Tibial nerve (tissue), 4 donors: ENCODE measurements at regions not wholly inside any gene's neighbourhood (a gene's known extent, or its start where the extent isn't known, plus 50 kb on each side); places are given as distances from the start of the nearest gene placed in this dataset.
A peak's percentile ranks its signal among the peaks of the same experiment; 100 is the strongest.
"Not testable (repeated sequence)": the region's sequence is repeated elsewhere in the genome, so short reads cannot be mapped to it uniquely, and the experiment has no call there.

ENCODE experiments used
- DNase-seq, 2 donors: peaks; one replicate each; pipeline ENCODE4 v3.0.0-alpha.2; 2019; ENCODE audit warnings: low spot score in 2 of 2
- H3K27ac ChIP-seq, 4 donors: fragments of 200-600 bp; sonication (generic) in 3 of 4; one replicate each; pipeline ENCODE4 v1.5.1; 2017 to 2019; ENCODE audit warnings: mild to moderate bottlenecking in 1 of 4
- H3K27me3 ChIP-seq, 2 donors: fragments of 200-600 bp; sonication (generic) in 1 of 2; one replicate each; pipeline versions ENCODE4 v1.5.1 to v1.6.0; 2017 to 2019
- H3K36me3 ChIP-seq, 3 donors: fragments of 200-600 bp; sonication (generic); one replicate each; pipeline ENCODE4 v1.5.1; 2018 to 2019
- H3K4me1 ChIP-seq, 4 donors: fragments of 200-600 bp; sonication (generic) in 3 of 4; one replicate each; pipeline ENCODE4 v1.5.1; 2017 to 2019
- H3K4me3 ChIP-seq, 4 donors: fragments of 200-600 bp; sonication (generic) in 3 of 4; one replicate each; pipeline ENCODE4 v1.5.1; 2017 to 2019; ENCODE audit warnings: mild to moderate bottlenecking in 1 of 4, moderate library complexity in 1 of 4
- H3K9me3 ChIP-seq, 4 donors: fragments of 200-600 bp; sonication (generic) in 3 of 4; one replicate each; pipeline ENCODE4 v1.5.1; 2017 to 2019
- EP300 ChIP-seq, 2 donors: sonication (generic); formaldehyde crosslinking; IDR thresholded peaks; one replicate each; pipeline ENCODE4 v1.6.1; 2017; ENCODE audit warnings: antibody characterized with exemption in 2 of 2, mild to moderate bottlenecking in 1 of 2
- POLR2A ChIP-seq, 2 donors: fragments of 450-650 bp; IDR thresholded peaks; one replicate each; pipeline ENCODE4 v1.6.1; 2017; ENCODE audit warnings: antibody characterized with exemption in 2 of 2, mild to moderate bottlenecking in 2 of 2, moderate library complexity in 2 of 2
- WGBS, 2 donors: methylation state at CpG; one replicate each; pipeline ENCODE4 v1.1.5; 2018; 5-methylcytosine and 5-hydroxymethylcytosine counted together
- TF ChIP-seq, protein P1 (sequence below), 5 experiments: fragments of 200-600 bp in 3 of 5; fragments of 450-650 bp in 2 of 5; sonication (generic) in 3 of 5; IDR thresholded peaks; one replicate each; pipeline ENCODE4 v1.5.1; 2016 to 2019; ENCODE audit warnings: antibody characterized with exemption in 5 of 5, mild to moderate bottlenecking in 3 of 5, moderate library complexity in 2 of 5

GRCh38 chr2:52414561-52415295 lies 1352.9 kb upstream of the CHAC2 start:
- no peaks in the 10 kb centered on the region for H3K27me3 ChIP-seq
- no peaks in the 10 kb centered on the region for H3K4me1 ChIP-seq
- TF ChIP-seq, protein P1, sequence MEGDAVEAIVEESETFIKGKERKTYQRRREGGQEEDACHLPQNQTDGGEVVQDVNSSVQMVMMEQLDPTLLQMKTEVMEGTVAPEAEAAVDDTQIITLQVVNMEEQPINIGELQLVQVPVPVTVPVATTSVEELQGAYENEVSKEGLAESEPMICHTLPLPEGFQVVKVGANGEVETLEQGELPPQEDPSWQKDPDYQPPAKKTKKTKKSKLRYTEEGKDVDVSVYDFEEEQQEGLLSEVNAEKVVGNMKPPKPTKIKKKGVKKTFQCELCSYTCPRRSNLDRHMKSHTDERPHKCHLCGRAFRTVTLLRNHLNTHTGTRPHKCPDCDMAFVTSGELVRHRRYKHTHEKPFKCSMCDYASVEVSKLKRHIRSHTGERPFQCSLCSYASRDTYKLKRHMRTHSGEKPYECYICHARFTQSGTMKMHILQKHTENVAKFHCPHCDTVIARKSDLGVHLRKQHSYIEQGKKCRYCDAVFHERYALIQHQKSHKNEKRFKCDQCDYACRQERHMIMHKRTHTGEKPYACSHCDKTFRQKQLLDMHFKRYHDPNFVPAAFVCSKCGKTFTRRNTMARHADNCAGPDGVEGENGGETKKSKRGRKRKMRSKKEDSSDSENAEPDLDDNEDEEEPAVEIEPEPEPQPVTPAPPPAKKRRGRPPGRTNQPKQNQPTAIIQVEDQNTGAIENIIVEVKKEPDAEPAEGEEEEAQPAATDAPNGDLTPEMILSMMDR (IDR thresholded peaks at IDR 0.05), result no peak
- no peak for TF ChIP-seq EP300 (IDR thresholded peaks at IDR 0.05)
- peak overlapping the region in 1 of 4 donors; percentile 36 for H3K27ac ChIP-seq
- no peaks in the 10 kb centered on the region for H3K36me3 ChIP-seq
- no peak for DNase-seq
- H3K9me3 ChIP-seq, result peaks cover 0 to 9% (median 0%) of the 10 kb centered on the region in 4 donors
- no peak overlapping the region for H3K4me3 ChIP-seq
- WGBS, 2 donors, result 38 to 43% methylated on average over 3 of the region's 3 CpGs

- not testable (repeated sequence) for H3K9me3 ChIP-seq, H3K4me3 ChIP-seq, DNase-seq, H3K36me3 ChIP-seq, H3K27ac ChIP-seq, H3K4me1 ChIP-seq, H3K27me3 ChIP-seq
- 81 to 83% methylated on average over 9 to 12 of the region's 12 CpGs for WGBS, 2 donors
Measured at GRCh38 chr2:52409308-52410118, 1358.1 kb upstream of the CHAC2 start.

GRCh38 chr2:52405980-52406379 lies 1361.6 kb upstream of the CHAC2 start:
- H3K27ac ChIP-seq, result no peak overlapping the region
- WGBS, 2 donors, result 80 to 82% methylated on average over 1 of the region's 1 CpG

DNA sequence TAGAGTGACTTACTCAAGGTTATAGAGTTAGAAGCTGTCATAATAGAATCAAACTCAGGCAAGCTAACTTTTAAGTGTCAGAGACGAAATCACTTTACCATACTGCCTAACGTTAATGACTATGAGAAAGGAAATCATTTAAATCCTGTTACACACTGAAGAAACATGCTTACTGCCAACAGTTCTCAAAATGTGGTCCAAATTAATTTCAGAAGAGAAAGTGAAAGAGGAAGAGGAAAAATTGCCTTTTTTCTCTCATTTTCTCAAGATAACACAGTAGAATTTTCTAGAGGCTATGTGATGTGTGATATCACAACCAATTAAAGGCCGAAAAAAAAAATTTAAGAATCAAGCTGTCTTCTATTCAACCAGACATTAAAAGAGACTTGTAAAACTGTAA lies 1362.7 kb upstream of the CHAC2 start:
- 55 to 59% methylated on average over 3 of the region's 3 CpGs for WGBS, 2 donors
- no peaks in the 10 kb centered on the region for H3K27me3 ChIP-seq
- no peak overlapping the region for H3K4me3 ChIP-seq
- H3K36me3 ChIP-seq, result no peaks in the 10 kb centered on the region
- no peaks in the 10 kb centered on the region for H3K4me1 ChIP-seq
- TF ChIP-seq POLR2A (IDR thresholded peaks at IDR 0.05) (no peak), EP300 (IDR thresholded peaks at IDR 0.05) (no peak)
- TF ChIP-seq, protein P1 (IDR thresholded peaks at IDR 0.05), result no peak
- DNase-seq, result no peak
- no peak overlapping the region for H3K27ac ChIP-seq
- peaks cover 0 to 5% (median 0%) of the 10 kb centered on the region in 4 donors for H3K9me3 ChIP-seq

More at GRCh38 chr2:52405980-52406379, 1361.6 kb upstream of the CHAC2 start:
- no peaks in the 10 kb centered on the region for H3K27me3 ChIP-seq
- H3K4me3 ChIP-seq, result no peak overlapping the region
- H3K4me1 ChIP-seq, result no peaks in the 10 kb centered on the region
- TF ChIP-seq EP300 (IDR thresholded peaks at IDR 0.05) (no peak), POLR2A (IDR thresholded peaks at IDR 0.05) (no peak)
- TF ChIP-seq, protein P1 (IDR thresholded peaks at IDR 0.05), result no peak
- H3K9me3 ChIP-seq, result peaks cover 0 to 5% (median 0%) of the 10 kb centered on the region in 4 donors
- DNase-seq, result no peak
- H3K36me3 ChIP-seq, result no peaks in the 10 kb centered on the region

DNA sequence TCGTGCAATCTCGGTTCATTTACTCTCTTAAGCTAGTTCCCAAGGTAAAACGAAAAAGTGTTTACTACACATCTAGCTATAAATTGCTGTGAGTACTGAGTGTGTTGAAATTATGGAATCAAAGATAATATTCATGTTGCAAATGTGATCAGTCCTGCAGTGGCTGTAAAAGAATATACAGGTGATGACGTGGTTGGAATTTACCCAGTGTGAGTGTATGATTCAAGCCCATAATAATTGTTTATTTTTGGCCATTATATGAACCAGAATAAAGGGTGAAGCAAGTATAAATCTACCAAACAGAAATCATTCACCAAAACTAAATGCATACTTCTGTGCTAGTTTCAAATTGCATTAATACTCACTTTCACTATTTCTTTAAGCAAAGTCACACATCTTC lies 1363.6 kb upstream of the CHAC2 start:
- no peak for DNase-seq
- Histone ChIP-seq H3K9me3 (peaks cover 0 to 5% (median 0%) of the 10 kb centered on the region in 4 donors), H3K27me3 (no peaks in the 10 kb centered on the region), H3K27ac (no peak overlapping the region), H3K4me3 (no peak overlapping the region), H3K4me1 (no peaks in the 10 kb centered on the region), H3K36me3 (no peaks in the 10 kb centered on the region)
- TF ChIP-seq, protein P1 (IDR thresholded peaks at IDR 0.05), result no peak
- TF ChIP-seq POLR2A (IDR thresholded peaks at IDR 0.05) (no peak), EP300 (IDR thresholded peaks at IDR 0.05) (no peak)
- 73 to 92% methylated on average over 4 of the region's 4 CpGs for WGBS, 2 donors
